HG03097 (cell line): ENCODE measurements at regions not wholly inside any gene's neighbourhood (a gene's known extent, or its start where the extent isn't known, plus 50 kb on each side); places are given as distances from the start of the nearest gene placed in this dataset.
A peak's percentile ranks its signal among the peaks of the same experiment; 100 is the strongest.
"Not testable (repeated sequence)": the region's sequence is repeated elsewhere in the genome, so short reads cannot be mapped to it uniquely, and the experiment has no call there.

Source experiments
- ATAC-seq: cut with Tn5 transposase; IDR thresholded peaks from one replicate; pipeline ENCODE4 v1.9.1; 2021; ENCODE audit not compliant: unreplicated experiment, low FRiP score

- no peak for ATAC-seq
Measured at GRCh38 chr6:131488780-131489179, 84.2 kb upstream of the ARG1 start.

GRCh38 chr6:131490441-131490840 is 82.6 kb upstream of the ARG1 start:
- ATAC-seq, result no peak

- ATAC-seq, result no peak
Measured at GRCh38 chr6:131492932-131493573, 80.0 kb upstream of the ARG1 start.

GRCh38 chr6:131504387-131504786 is 68.6 kb upstream of the ARG1 start:
- not testable (repeated sequence) for ATAC-seq

GRCh38 chr6:131510094-131510493 is 62.9 kb upstream of the ARG1 start:
- no peak for ATAC-seq

- ATAC-seq, result no peak
Measured at GRCh38 chr6:131510591-131510990, 62.4 kb upstream of the ARG1 start.

DNA sequence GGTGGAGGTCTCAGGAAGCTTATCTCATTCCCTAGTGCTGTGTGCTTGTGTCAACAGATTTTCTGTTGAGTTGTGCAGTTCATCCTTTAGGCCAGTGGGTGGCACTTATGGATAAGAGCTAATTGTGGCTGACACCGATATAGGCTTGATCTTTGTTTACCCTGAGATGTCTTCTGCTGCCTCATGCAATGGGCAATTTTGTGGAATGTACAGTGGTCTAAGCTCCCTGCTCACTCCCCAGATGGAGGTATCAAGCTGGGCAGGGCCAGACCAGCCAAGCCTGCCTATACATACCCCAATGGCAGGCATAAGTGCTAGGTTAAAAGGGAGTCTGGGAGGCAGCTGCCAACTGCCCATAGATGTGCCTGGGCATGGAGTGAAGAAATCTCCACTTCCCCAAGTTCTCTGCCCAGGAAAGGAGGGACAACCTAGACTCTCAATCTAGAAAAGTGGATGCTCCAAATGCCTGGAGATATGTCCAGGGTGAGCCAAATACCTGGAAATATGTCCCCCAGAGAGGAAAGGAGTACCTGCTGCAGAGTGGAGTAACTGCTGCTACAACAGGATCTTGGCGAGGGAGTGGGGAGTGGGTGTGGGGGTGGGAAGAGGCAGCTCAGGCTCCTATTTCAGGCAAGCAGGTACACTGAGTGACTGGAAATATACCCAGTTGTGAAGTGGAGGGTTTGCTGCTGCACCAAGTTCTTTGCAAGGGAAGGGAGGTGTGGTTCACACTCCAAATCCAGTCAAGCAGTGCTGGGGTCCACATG is 53.2 kb upstream of the ARG1 start:
- peak; percentile 91 for ATAC-seq
